ENCODE measurements at regions not wholly inside any gene's neighbourhood (a gene's known extent, or its start where the extent isn't known, plus 50 kb on each side); places are given as distances from the start of the nearest gene placed in this dataset.

GRCh38 chr5:124128867-124129266 is 616.9 kb downstream of the CSNK1G3 start:
- Histone ChIP-seq H3K4me2 (ENCODE audit: insufficient read depth, insufficient read length, low read length) (no peak overlapping the region), H3K23ac (ENCODE audit: insufficient read length, low read depth, low read length) (no peak overlapping the region), H2BK5ac (ENCODE audit: insufficient read length, low read length) (no peak overlapping the region), H2AK5ac (ENCODE audit: insufficient read length, low read length) (no peak overlapping the region), H3K79me2 (ENCODE audit: insufficient read depth, low read length) (no peaks in the 10 kb centered on the region), H2BK120ac (ENCODE audit: low read depth, low read length, poor library complexity, severe bottlenecking) (no peak overlapping the region), H3K23me2 (ENCODE audit: insufficient read length, low read depth, low read length, poor library complexity, severe bottlenecking) (no peaks in the 10 kb centered on the region), H3K4me1 (ENCODE audit: insufficient read depth, low read length) (no peaks in the 10 kb centered on the region), H3K27me3 (ENCODE audit: insufficient read depth, low read length) (no peaks in the 10 kb centered on the region), H2AFZ (ENCODE audit: low read length) (no peak overlapping the region), H3K9ac (ENCODE audit: extremely low read depth, insufficient read length, low read length) (no peak overlapping the region), H2BK15ac (ENCODE audit: low read depth, low read length) (no peak overlapping the region), H3T11ph (ENCODE audit: low read length) (no peak overlapping the region), H3K27ac (ENCODE audit: insufficient read length, low read depth, low read length) (no peak overlapping the region), H3K9me3 (ENCODE audit: control insufficient read depth, low read depth, low read length) (no peaks in the 10 kb centered on the region), H4K20me1 (ENCODE audit: control insufficient read depth, insufficient read depth, insufficient read length) (no peaks in the 10 kb centered on the region), H2BK12ac (ENCODE audit: insufficient read length, low read depth, low read length) (no peak overlapping the region), H3K18ac (ENCODE audit: insufficient read length, low read depth, low read length) (no peak overlapping the region), H3K56ac (ENCODE audit: insufficient read length, low read depth, low read length) (no peak overlapping the region), H3K14ac (ENCODE audit: insufficient read depth, low read length) (no peak overlapping the region), H3K79me1 (ENCODE audit: insufficient read depth, low read depth, low read length, poor library complexity, severe bottlenecking) (no peaks in the 10 kb centered on the region), H3K4ac (ENCODE audit: low read depth, low read length) (no peak overlapping the region), H4K91ac (ENCODE audit: insufficient read length, low read depth, low read length) (no peak overlapping the region), H4K5ac (ENCODE audit: insufficient read length, low read depth, low read length) (no peak overlapping the region), H2BK20ac (ENCODE audit: low read depth, low read length, poor library complexity, severe bottlenecking) (no peak overlapping the region), H4K8ac (replicated peaks; ENCODE audit: insufficient read length, low read depth, low read length) (no peak overlapping the region)
- WGBS (ENCODE audit: extremely low coverage, insufficient read length, low lambda C conversion rate), result no CpG with 5 or more reads among the region's 3 CpGs
- H3K9me3 Mint-ChIP-seq, result no peaks in the 10 kb centered on the region
- H3K27me3 Mint-ChIP-seq (ENCODE audit: low read depth), result no peaks in the 10 kb centered on the region
- no peak overlapping the region for H3K4me3 Mint-ChIP-seq
- peaks cover 0 to 2% (median 0%) of the 10 kb centered on the region in 3 experiments; a peak in 1 of 7 replicates for H3K36me3 Mint-ChIP-seq (ENCODE audit: insufficient read depth in 1 of 3, low read depth in 3 of 3)
- no peak for DNase-seq
- no peak overlapping the region for H3K27ac Mint-ChIP-seq
- no peak for TF ChIP-seq CTCF (conservative IDR thresholded peaks at IDR 0.05)
- H3K4me1 Mint-ChIP-seq, result peaks cover 3% of the 10 kb centered on the region in 2 experiments; a peak in 1 of 4 replicates
